ENCODE measurements at regions not wholly inside any gene's neighbourhood (a gene's known extent, or its start where the extent isn't known, plus 50 kb on each side); places are given as distances from the start of the nearest gene placed in this dataset.

DNA sequence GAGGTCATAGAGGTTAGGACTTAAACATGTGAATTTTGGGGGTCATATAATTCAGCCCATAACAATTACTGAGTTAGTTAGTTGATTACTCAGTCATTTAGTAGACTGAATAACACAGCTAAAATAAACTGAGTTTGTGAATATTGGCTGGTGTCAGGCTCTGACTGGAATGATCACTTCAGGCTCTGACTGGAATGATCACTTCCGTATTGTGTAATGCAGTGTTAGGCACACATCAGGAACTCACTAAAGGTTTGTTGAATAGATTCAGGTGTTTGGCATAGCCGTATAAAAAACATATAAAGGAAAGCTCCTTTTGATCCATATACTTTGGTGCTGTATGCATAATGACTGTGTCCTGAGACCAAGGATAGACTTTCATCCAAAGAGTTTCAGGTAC is 610.5 kb downstream of the INSC start:
- Histone ChIP-seq H3K9me3 (ENCODE audit: low read length) (no peaks in the 10 kb centered on the region), H3F3A (ENCODE audit: low read length, unreplicated experiment) (no peaks in the 10 kb centered on the region), H3K4me2 (ENCODE audit: low read length) (no peak overlapping the region), H3K79me2 (ENCODE audit: low read length) (no peaks in the 10 kb centered on the region), H3K36me3 (ENCODE audit: low read depth, low read length) (no peaks in the 10 kb centered on the region), H3K27me3 (ENCODE audit: low read length) (no peaks in the 10 kb centered on the region), H4K20me1 (ENCODE audit: low read length) (no peaks in the 10 kb centered on the region), H2AFZ (ENCODE audit: low read length) (no peak overlapping the region), H3K4me3 (ENCODE audit: low read length) (no peak overlapping the region), H3K27ac (ENCODE audit: low read length) (no peak overlapping the region), H3K9me2 (replicated peaks; ENCODE audit: low read length) (no peaks in the 10 kb centered on the region), H3K4me1 (ENCODE audit: insufficient read depth, low read length) (no peaks in the 10 kb centered on the region), H3K9ac (ENCODE audit: low read length) (no peak overlapping the region)
- ATAC-seq (no peak), DNase-seq (no peak)
- no TSS peak for BruUV-seq (replicated peaks)
- ChIA-PET POLR2A (ENCODE audit: unreplicated experiment) (no interaction called here), CTCF (no interaction called here)
- no peak for TF ChIP-seq EZH2phosphoT487 (IDR thresholded peaks at IDR 0.05; ENCODE audit: borderline replicate concordance, low read length)
- no peak for TF ChIP-seq EZH2 (IDR thresholded peaks at IDR 0.05; ENCODE audit: low read length, unreplicated experiment)
- TF ChIP-seq, protein P1, sequence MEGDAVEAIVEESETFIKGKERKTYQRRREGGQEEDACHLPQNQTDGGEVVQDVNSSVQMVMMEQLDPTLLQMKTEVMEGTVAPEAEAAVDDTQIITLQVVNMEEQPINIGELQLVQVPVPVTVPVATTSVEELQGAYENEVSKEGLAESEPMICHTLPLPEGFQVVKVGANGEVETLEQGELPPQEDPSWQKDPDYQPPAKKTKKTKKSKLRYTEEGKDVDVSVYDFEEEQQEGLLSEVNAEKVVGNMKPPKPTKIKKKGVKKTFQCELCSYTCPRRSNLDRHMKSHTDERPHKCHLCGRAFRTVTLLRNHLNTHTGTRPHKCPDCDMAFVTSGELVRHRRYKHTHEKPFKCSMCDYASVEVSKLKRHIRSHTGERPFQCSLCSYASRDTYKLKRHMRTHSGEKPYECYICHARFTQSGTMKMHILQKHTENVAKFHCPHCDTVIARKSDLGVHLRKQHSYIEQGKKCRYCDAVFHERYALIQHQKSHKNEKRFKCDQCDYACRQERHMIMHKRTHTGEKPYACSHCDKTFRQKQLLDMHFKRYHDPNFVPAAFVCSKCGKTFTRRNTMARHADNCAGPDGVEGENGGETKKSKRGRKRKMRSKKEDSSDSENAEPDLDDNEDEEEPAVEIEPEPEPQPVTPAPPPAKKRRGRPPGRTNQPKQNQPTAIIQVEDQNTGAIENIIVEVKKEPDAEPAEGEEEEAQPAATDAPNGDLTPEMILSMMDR (conservative IDR thresholded peaks at IDR 0.05; ENCODE audit: low read depth, low read length), result no peak
- intact Hi-C loops (cut with micrococcal nuclease), result no loop called here

DNA sequence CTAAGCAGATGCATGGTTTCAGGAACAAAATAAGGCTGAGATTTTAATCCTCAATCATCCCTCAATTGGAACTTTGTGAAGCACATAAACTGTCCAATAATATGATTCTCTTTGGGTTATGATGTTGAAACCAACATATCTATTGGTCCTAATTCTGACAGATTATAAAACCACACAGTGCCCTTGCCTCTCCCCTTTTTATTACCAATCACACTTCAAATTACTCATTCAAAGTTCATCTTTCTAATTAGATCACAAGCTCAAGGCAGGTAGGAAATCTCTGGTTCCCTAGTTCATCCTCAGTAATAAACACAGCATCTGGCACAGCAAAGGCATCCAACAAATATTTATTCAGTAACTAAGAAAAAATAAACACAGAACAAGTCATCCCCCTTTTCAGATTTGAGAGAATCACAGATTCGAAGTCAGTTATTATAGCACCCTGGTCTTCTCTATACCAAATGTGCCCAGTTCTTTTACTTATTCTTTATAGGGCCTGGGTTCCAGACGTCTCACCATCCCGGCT is 611.6 kb downstream of the INSC start:
- ChIA-PET POLR2A (ENCODE audit: unreplicated experiment) (no interaction called here), CTCF (no interaction called here)
- no TSS peak for BruUV-seq (replicated peaks)
- Histone ChIP-seq H4K20me1 (ENCODE audit: low read length) (no peaks in the 10 kb centered on the region), H2AFZ (ENCODE audit: low read length) (no peak overlapping the region), H3K4me1 (ENCODE audit: insufficient read depth, low read length) (no peaks in the 10 kb centered on the region), H3K79me2 (ENCODE audit: low read length) (no peaks in the 10 kb centered on the region), H3K9me2 (replicated peaks; ENCODE audit: low read length) (no peaks in the 10 kb centered on the region), H3K4me2 (ENCODE audit: low read length) (no peak overlapping the region), H3K36me3 (ENCODE audit: low read depth, low read length) (no peaks in the 10 kb centered on the region), H3K27me3 (ENCODE audit: low read length) (no peaks in the 10 kb centered on the region), H3K4me3 (ENCODE audit: low read length) (no peak overlapping the region), H3K27ac (ENCODE audit: low read length) (no peak overlapping the region), H3K9me3 (ENCODE audit: low read length) (no peaks in the 10 kb centered on the region), H3F3A (ENCODE audit: low read length, unreplicated experiment) (no peaks in the 10 kb centered on the region), H3K9ac (ENCODE audit: low read length) (no peak overlapping the region)
- TF ChIP-seq, protein P1 (conservative IDR thresholded peaks at IDR 0.05; ENCODE audit: low read depth, low read length), result no peak
- TF ChIP-seq EZH2phosphoT487 (IDR thresholded peaks at IDR 0.05; ENCODE audit: borderline replicate concordance, low read length) (no peak), EZH2 (IDR thresholded peaks at IDR 0.05; ENCODE audit: low read length, unreplicated experiment) (no peak)
- no peak for DNase-seq
- intact Hi-C loops (cut with micrococcal nuclease), result no loop called here
- no peak for ATAC-seq

DNA sequence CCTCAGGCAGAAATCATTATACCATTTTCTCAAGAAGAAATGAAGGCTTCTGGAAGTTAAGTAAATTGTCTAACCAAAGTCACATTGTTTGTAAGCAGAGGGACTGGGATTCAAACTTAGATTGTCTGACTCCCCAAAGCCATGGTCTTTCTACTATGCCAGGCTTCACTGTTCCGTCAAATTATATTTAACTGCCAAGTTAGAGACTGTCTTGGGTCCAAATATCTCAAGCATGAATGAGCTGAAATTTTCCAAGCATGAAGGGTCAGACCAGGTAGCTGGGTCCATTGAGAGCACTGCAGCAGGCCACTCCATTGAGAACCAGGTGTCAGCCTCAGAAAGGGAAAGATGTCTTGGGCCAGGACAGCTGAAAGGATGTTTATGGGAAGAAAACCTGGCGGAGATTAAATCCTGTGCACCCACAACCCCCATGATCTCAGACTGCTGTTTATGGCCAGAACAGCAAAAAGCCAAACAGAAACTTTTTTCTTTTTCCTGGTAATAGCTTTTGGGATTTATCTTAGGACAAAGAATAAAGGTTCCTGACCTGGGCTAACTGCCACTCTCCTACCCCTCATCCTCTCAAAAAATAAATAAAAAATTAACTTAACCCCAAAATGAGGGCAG is 612.3 kb downstream of the INSC start:
- Histone ChIP-seq H3K36me3 (ENCODE audit: low read depth, low read length) (no peaks in the 10 kb centered on the region), H3K4me2 (ENCODE audit: low read length) (no peak overlapping the region), H3K27ac (ENCODE audit: low read length) (no peak overlapping the region), H3K9me2 (replicated peaks; ENCODE audit: low read length) (no peaks in the 10 kb centered on the region), H3K79me2 (ENCODE audit: low read length) (no peaks in the 10 kb centered on the region), H3K9ac (ENCODE audit: low read length) (no peak overlapping the region), H3K4me1 (ENCODE audit: insufficient read depth, low read length) (no peaks in the 10 kb centered on the region), H2AFZ (ENCODE audit: low read length) (no peak overlapping the region), H3F3A (ENCODE audit: low read length, unreplicated experiment) (no peaks in the 10 kb centered on the region), H4K20me1 (ENCODE audit: low read length) (no peaks in the 10 kb centered on the region), H3K27me3 (ENCODE audit: low read length) (no peaks in the 10 kb centered on the region), H3K9me3 (ENCODE audit: low read length) (no peaks in the 10 kb centered on the region), H3K4me3 (ENCODE audit: low read length) (no peak overlapping the region)
- intact Hi-C loops (cut with micrococcal nuclease), result no loop called here
- DNase-seq (no peak), ATAC-seq (no peak)
- BruUV-seq (replicated peaks), result no TSS peak
- CTCF ChIA-PET, result no interaction called here
- TF ChIP-seq, protein P1 (conservative IDR thresholded peaks at IDR 0.05; ENCODE audit: low read depth, low read length), result no peak
- TF ChIP-seq EZH2 (IDR thresholded peaks at IDR 0.05; ENCODE audit: low read length, unreplicated experiment) (no peak), EZH2phosphoT487 (IDR thresholded peaks at IDR 0.05; ENCODE audit: borderline replicate concordance, low read length) (no peak)
- POLR2A ChIA-PET (ENCODE audit: unreplicated experiment), result no interaction called here
